ENCODE measurements at regions not wholly inside any gene's neighbourhood (a gene's known extent, or its start where the extent isn't known, plus 50 kb on each side); places are given as distances from the start of the nearest gene placed in this dataset.

- H3K4me1 Mint-ChIP-seq (ENCODE audit: low read depth), result peaks cover 2% of the 10 kb centered on the region
- H3K36me3 Mint-ChIP-seq (ENCODE audit: insufficient read depth), result no peaks in the 10 kb centered on the region
- H3K4me3 Mint-ChIP-seq (ENCODE audit: low read depth), result no peak overlapping the region
- peaks cover 6% of the 10 kb centered on the region for H3K27me3 Mint-ChIP-seq
- no peak for DNase-seq (ENCODE audit: low spot score, unreplicated experiment)
- TF ChIP-seq CTCF (IDR thresholded peaks at IDR 0.05; ENCODE audit: unreplicated experiment), result no peak
- no peaks in the 10 kb centered on the region for H3K9me3 Mint-ChIP-seq (ENCODE audit: low read depth)
- no peak overlapping the region for H3K27ac Mint-ChIP-seq
Measured at GRCh38 chr14:87869619-87870583, 123.1 kb downstream of the GALC start.

- Mint-ChIP-seq H3K27me3 (peaks cover 9% of the 10 kb centered on the region), H3K4me1 (ENCODE audit: low read depth) (peaks cover 4% of the 10 kb centered on the region), H3K4me3 (ENCODE audit: low read depth) (no peak overlapping the region), H3K36me3 (ENCODE audit: insufficient read depth) (no peaks in the 10 kb centered on the region), H3K27ac (no peak overlapping the region), H3K9me3 (ENCODE audit: low read depth) (no peaks in the 10 kb centered on the region)
- no peak for TF ChIP-seq CTCF (IDR thresholded peaks at IDR 0.05; ENCODE audit: unreplicated experiment)
- DNase-seq (ENCODE audit: low spot score, unreplicated experiment), result no peak
Measured at GRCh38 chr14:87868920-87869319, 124.1 kb downstream of the GALC start.

- no peaks in the 10 kb centered on the region for H3K36me3 Mint-ChIP-seq (ENCODE audit: insufficient read depth)
- H3K9me3 Mint-ChIP-seq (ENCODE audit: low read depth), result no peaks in the 10 kb centered on the region
Measured at GRCh38 chr14:87866116-87866515, 126.9 kb downstream of the GALC start.

GRCh38 chr14:87864356-87865270 is 128.4 kb downstream of the GALC start:
- no peak overlapping the region for H3K27ac Mint-ChIP-seq
- H3K4me3 Mint-ChIP-seq (ENCODE audit: low read depth), result no peak overlapping the region
- H3K9me3 Mint-ChIP-seq (ENCODE audit: low read depth), result peaks cover 3% of the 10 kb centered on the region
- TF ChIP-seq CTCF (IDR thresholded peaks at IDR 0.05; ENCODE audit: unreplicated experiment), result no peak
- no peaks in the 10 kb centered on the region for H3K36me3 Mint-ChIP-seq (ENCODE audit: insufficient read depth)
- H3K4me1 Mint-ChIP-seq (ENCODE audit: low read depth), result peaks cover 15% of the 10 kb centered on the region
- DNase-seq (ENCODE audit: low spot score, unreplicated experiment), result no peak
- H3K27me3 Mint-ChIP-seq, result peaks cover 3% of the 10 kb centered on the region

More at GRCh38 chr14:87866116-87866515, 126.9 kb downstream of the GALC start:
- DNase-seq (ENCODE audit: low spot score, unreplicated experiment), result no peak
- peaks cover 3% of the 10 kb centered on the region for H3K27me3 Mint-ChIP-seq
- peaks cover 12% of the 10 kb centered on the region for H3K4me1 Mint-ChIP-seq (ENCODE audit: low read depth)
- TF ChIP-seq CTCF (IDR thresholded peaks at IDR 0.05; ENCODE audit: unreplicated experiment), result no peak
- H3K4me3 Mint-ChIP-seq (ENCODE audit: low read depth), result no peak overlapping the region
- H3K27ac Mint-ChIP-seq, result no peak overlapping the region

GRCh38 chr14:87863047-87863446 is 129.9 kb downstream of the GALC start:
- no peak for TF ChIP-seq CTCF (IDR thresholded peaks at IDR 0.05; ENCODE audit: unreplicated experiment)
- Mint-ChIP-seq H3K27ac (no peak overlapping the region), H3K27me3 (peaks cover 3% of the 10 kb centered on the region), H3K4me3 (ENCODE audit: low read depth) (no peak overlapping the region), H3K4me1 (ENCODE audit: low read depth) (peaks cover 13% of the 10 kb centered on the region), H3K9me3 (ENCODE audit: low read depth) (peaks cover 3% of the 10 kb centered on the region), H3K36me3 (ENCODE audit: insufficient read depth) (no peaks in the 10 kb centered on the region)
- DNase-seq (ENCODE audit: low spot score, unreplicated experiment), result no peak
